Nephron progenitor cell (in vitro differentiated cells): ENCODE measurements at regions not wholly inside any gene's neighbourhood (a gene's known extent, or its start where the extent isn't known, plus 50 kb on each side); places are given as distances from the start of the nearest gene placed in this dataset.
A peak's percentile ranks its signal among the peaks of the same experiment; 100 is the strongest.

Source experiments
- DNase-seq: peaks from one replicate; pipeline ENCODE4 v3.0.0; 2021
- H3K27ac Mint-ChIP-seq: 2 replicates; pipeline ENCODE4 v1.8.0; 2021; ENCODE audit warnings: mild to moderate bottlenecking, moderate library complexity, mixed read lengths
- H3K27me3 Mint-ChIP-seq: 2 replicates; pipeline ENCODE4 v1.8.0; 2021; ENCODE audit warnings: mild to moderate bottlenecking, low read depth, mixed read lengths; ENCODE audit not compliant: poor library complexity
- H3K36me3 Mint-ChIP-seq: 2 replicates; pipeline ENCODE4 v1.8.0; 2021; ENCODE audit warnings: low read depth, mixed read lengths
- H3K4me1 Mint-ChIP-seq: 2 replicates; pipeline ENCODE4 v1.8.0; 2021; ENCODE audit warnings: mixed read lengths
- H3K4me3 Mint-ChIP-seq: 2 replicates; pipeline ENCODE4 v1.8.0; 2021; ENCODE audit warnings: mild to moderate bottlenecking, moderate library complexity, mixed read lengths
- H3K9me3 Mint-ChIP-seq: 2 replicates; pipeline ENCODE4 v1.8.0; 2021; ENCODE audit warnings: mild to moderate bottlenecking, moderate library complexity, mixed read lengths
- TF ChIP-seq, protein P1 (sequence below): fragments of 200-600 bp; sonication (generic); IDR thresholded peaks from 2 replicates; pipeline ENCODE4 v1.5.0; 2021; ENCODE audit warnings: antibody characterized with exemption

- Mint-ChIP-seq H3K36me3 (no peaks in the 10 kb centered on the region), H3K4me3 (no peak overlapping the region), H3K9me3 (peaks cover 15% of the 10 kb centered on the region), H3K27me3 (peaks cover 51% of the 10 kb centered on the region), H3K27ac (no peak overlapping the region), H3K4me1 (no peaks in the 10 kb centered on the region)
- TF ChIP-seq, protein P1, sequence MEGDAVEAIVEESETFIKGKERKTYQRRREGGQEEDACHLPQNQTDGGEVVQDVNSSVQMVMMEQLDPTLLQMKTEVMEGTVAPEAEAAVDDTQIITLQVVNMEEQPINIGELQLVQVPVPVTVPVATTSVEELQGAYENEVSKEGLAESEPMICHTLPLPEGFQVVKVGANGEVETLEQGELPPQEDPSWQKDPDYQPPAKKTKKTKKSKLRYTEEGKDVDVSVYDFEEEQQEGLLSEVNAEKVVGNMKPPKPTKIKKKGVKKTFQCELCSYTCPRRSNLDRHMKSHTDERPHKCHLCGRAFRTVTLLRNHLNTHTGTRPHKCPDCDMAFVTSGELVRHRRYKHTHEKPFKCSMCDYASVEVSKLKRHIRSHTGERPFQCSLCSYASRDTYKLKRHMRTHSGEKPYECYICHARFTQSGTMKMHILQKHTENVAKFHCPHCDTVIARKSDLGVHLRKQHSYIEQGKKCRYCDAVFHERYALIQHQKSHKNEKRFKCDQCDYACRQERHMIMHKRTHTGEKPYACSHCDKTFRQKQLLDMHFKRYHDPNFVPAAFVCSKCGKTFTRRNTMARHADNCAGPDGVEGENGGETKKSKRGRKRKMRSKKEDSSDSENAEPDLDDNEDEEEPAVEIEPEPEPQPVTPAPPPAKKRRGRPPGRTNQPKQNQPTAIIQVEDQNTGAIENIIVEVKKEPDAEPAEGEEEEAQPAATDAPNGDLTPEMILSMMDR, result no peak
- peak; percentile 1 for DNase-seq
These were observed 58.1 kb upstream of the CBFA2T3 start for GRCh38 chr16:89034971-89035668.

DNA sequence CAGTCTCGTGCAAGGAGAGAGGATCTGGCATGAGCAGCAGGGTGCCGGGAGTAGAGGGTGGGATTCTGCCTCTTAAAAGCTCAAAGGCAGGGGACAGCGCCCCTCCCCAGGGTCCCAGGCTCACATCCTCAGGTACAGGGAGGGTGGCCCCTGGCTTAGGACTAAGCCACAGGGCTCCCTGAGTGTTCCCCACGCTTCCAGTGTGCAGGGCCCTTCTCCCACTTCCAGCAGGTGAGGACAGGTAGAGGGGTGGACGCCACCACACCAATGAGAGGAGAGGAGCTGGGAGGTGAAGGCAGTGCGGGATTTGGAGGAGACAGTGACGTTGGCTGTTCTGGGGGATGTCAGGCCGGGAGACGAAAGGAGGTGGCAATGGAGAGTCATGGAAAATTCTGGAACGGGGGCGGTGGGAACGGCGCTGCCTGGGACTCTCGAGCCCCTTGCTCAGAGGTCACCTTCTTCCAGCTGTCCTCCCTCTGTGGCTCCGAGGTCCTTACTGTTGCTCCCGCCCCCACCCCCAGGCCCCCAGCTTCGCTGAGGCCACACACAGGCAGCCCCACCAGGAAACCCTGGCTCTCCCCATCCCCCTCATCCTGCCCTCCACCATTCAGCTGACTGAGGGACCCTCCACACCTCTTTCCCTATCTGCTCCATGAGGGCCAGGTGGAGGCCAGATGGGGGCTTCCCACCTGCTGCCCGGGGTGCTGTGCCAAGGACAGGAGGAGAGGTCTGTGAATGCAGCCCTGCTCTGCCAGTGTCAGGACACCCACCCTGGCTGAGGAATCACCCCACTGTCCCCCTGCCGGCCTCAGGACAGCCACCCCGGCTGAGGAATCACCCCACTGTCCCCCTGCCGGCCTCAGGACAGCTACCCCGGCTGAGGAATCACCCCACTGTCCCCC is 57.7 kb upstream of the ACSF3 start:
- Mint-ChIP-seq H3K9me3 (peaks cover 13% of the 10 kb centered on the region), H3K36me3 (no peaks in the 10 kb centered on the region), H3K4me3 (no peak overlapping the region), H3K27ac (no peak overlapping the region), H3K4me1 (no peaks in the 10 kb centered on the region), H3K27me3 (peaks cover 51% of the 10 kb centered on the region)
- peak; percentile 1 for DNase-seq
- TF ChIP-seq, protein P1, result no peak

DNA sequence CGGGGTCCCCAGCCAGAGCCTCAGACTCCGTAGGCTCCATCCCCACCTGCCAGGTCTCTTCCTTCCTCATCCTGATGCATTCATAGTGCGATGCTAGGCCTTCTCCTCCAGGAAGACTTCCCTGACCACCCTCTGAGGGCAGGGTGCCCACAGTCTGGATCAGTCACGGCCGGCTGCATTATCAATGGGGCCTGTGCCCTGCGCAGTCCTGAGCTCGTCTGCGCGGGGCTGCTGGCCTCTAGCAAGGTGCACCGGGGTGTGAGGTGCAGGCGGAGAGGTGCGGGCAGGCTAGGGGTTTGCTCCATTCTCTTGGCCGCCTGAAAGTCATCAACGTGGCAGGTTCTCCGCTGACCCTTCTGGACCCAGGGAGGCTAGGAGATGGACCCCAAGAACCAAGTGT is 56.9 kb upstream of the ACSF3 start:
- Mint-ChIP-seq H3K9me3 (peaks cover 7% of the 10 kb centered on the region), H3K4me3 (no peak overlapping the region), H3K36me3 (no peaks in the 10 kb centered on the region), H3K4me1 (no peaks in the 10 kb centered on the region), H3K27me3 (peaks cover 49% of the 10 kb centered on the region), H3K27ac (peak overlapping the region; percentile 39)
- DNase-seq, result peak; percentile 1
- TF ChIP-seq, protein P1, result no peak

GRCh38 chr16:89037261-89038152 is 56.1 kb upstream of the ACSF3 start:
- peaks cover 49% of the 10 kb centered on the region for H3K27me3 Mint-ChIP-seq
- no peak overlapping the region for H3K4me3 Mint-ChIP-seq
- TF ChIP-seq, protein P1, result no peak
- peaks cover 2% of the 10 kb centered on the region for H3K9me3 Mint-ChIP-seq
- no peak overlapping the region for H3K27ac Mint-ChIP-seq
- H3K36me3 Mint-ChIP-seq, result no peaks in the 10 kb centered on the region
- no peaks in the 10 kb centered on the region for H3K4me1 Mint-ChIP-seq
- DNase-seq, result peak; percentile 90

DNA sequence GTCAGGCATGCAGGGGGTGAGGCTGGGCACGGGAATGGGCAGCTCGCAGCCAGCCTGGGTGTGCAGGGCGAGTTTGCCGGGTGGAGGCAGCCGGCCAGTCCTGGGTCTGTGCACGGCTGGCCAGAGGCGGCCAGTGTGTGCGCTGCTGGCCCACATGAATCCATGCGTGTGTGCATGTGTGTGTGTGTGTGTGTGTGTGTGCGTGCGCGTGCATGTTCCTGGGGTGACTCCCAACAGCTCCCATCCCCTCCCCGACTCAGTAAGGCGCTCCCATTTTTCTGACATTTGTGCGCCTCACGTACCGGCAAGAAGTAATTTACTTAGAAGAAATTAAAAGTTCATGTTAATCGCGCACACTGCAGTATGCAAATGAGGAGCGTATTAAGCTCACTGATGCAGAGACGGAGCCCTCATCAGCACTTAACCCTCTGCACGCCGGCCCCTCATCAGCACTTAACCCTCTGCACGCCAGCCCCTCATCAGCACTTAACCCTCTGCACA is 55.4 kb upstream of the ACSF3 start:
- H3K27ac Mint-ChIP-seq, result no peak overlapping the region
- no peak overlapping the region for H3K4me3 Mint-ChIP-seq
- no peaks in the 10 kb centered on the region for H3K4me1 Mint-ChIP-seq
- DNase-seq, result peak; percentile 1
- H3K9me3 Mint-ChIP-seq, result no peaks in the 10 kb centered on the region
- H3K27me3 Mint-ChIP-seq, result peaks cover 44% of the 10 kb centered on the region
- no peaks in the 10 kb centered on the region for H3K36me3 Mint-ChIP-seq
- TF ChIP-seq, protein P1, result no peak
